Natural killer cell (primary cell): ENCODE measurements at regions not wholly inside any gene's neighbourhood (a gene's known extent, or its start where the extent isn't known, plus 50 kb on each side); places are given as distances from the start of the nearest gene placed in this dataset.
A peak's percentile ranks its signal among the peaks of the same experiment; 100 is the strongest.
"Not testable (repeated sequence)": the region's sequence is repeated elsewhere in the genome, so short reads cannot be mapped to it uniquely, and the experiment has no call there.

Experiments
- ATAC-seq, 3 donors: fragments of 150-1000 bp in 2 of 3; fragments of 200-7000 bp in 1 of 3; cut with Tn5 transposase; 1 replicate in 1 of 3; 2 replicates in 2 of 3; pipeline ENCODE4 v1.10.0; 2021; ENCODE audit warnings: mild to moderate bottlenecking in 2 of 3, moderate library complexity in 2 of 3
- DNase-seq, 2 donors: peaks; one replicate each; pipeline versions ENCODE4 v3.0.0 to v3.0.0-alpha.2; 2013 to 2021; ENCODE audit warnings: mixed read lengths in 1 of 2
- H3K27ac ChIP-seq: one replicate; pipeline ENCODE4 v1.5.1; 2013; ENCODE audit warnings: mild to moderate bottlenecking, low read length
- H3K27me3 ChIP-seq: one replicate; pipeline ENCODE4 v1.6.1; 2013; ENCODE audit warnings: low read length; ENCODE audit not compliant: control insufficient read depth, insufficient read depth
- H3K36me3 ChIP-seq: one replicate; pipeline ENCODE4 v1.6.1; 2013; ENCODE audit warnings: low read length; ENCODE audit not compliant: control insufficient read depth, insufficient read depth
- H3K4me1 ChIP-seq: one replicate; pipeline ENCODE4 v1.6.1; 2013; ENCODE audit warnings: low read length; ENCODE audit not compliant: control insufficient read depth, insufficient read depth
- H3K4me3 ChIP-seq: one replicate; pipeline ENCODE4 v1.5.1; 2013; ENCODE audit warnings: low read length
- H3K9me3 ChIP-seq: one replicate; pipeline ENCODE4 v1.6.1; 2013; ENCODE audit warnings: low read length; ENCODE audit not compliant: control insufficient read depth, insufficient read depth
- H3K27ac Mint-ChIP-seq, 2 donors: one replicate each; pipeline ENCODE4 v1.8.0; 2022; ENCODE audit warnings: mild to moderate bottlenecking in 2 of 2, mixed read lengths in 2 of 2, moderate library complexity in 1 of 2
- H3K27me3 Mint-ChIP-seq, 2 donors: one replicate each; pipeline ENCODE4 v1.8.0; 2022; ENCODE audit warnings: low read depth in 2 of 2, mixed read lengths in 2 of 2
- H3K36me3 Mint-ChIP-seq: one replicate; pipeline ENCODE4 v1.8.0; 2022; ENCODE audit warnings: mixed read lengths
- H3K4me1 Mint-ChIP-seq, 2 donors: one replicate each; pipeline ENCODE4 v1.8.0; 2022; ENCODE audit warnings: mixed read lengths in 2 of 2
- H3K4me3 Mint-ChIP-seq: one replicate; pipeline ENCODE4 v1.8.0; 2022; ENCODE audit warnings: mild to moderate bottlenecking, moderate library complexity, mixed read lengths
- H3K9me3 Mint-ChIP-seq, 2 donors: one replicate each; pipeline ENCODE4 v1.8.0; 2022; ENCODE audit warnings: mixed read lengths in 2 of 2
- WGBS: methylation state at CpG from one replicate; pipeline ENCODE4 v1.1.7; 2013; ENCODE audit warnings: missing lambda C conversion rate; ENCODE audit not compliant: insufficient coverage; 5-methylcytosine and 5-hydroxymethylcytosine counted together
- intact Hi-C: fragments of 100-400 bp; cut with micrococcal nuclease; formaldehyde crosslinking; loops from one replicate; pipeline ENCODE4 v1.14.2; 2022

GRCh38 chr5:71289946-71290345, 165.5 kb upstream of the BDP1 start:
- H3K4me1 Mint-ChIP-seq, H3K9me3 ChIP-seq, H3K4me3 Mint-ChIP-seq, H3K36me3 ChIP-seq, H3K9me3 Mint-ChIP-seq, H3K27ac Mint-ChIP-seq, H3K4me1 ChIP-seq, ATAC-seq, H3K27ac ChIP-seq, H3K36me3 Mint-ChIP-seq, intact Hi-C loops, H3K4me3 ChIP-seq, H3K27me3 Mint-ChIP-seq, H3K27me3 ChIP-seq: not testable (repeated sequence)
- peak in 1 of 2 donors; percentile 55 for DNase-seq
- no CpG with 5 or more reads among the region's 42 CpGs for WGBS

GRCh38 chr5:71290979-71291378, 164.5 kb upstream of the BDP1 start:
- H3K27ac ChIP-seq, DNase-seq, intact Hi-C loops, H3K9me3 Mint-ChIP-seq, H3K4me3 ChIP-seq, H3K27me3 ChIP-seq, H3K4me1 Mint-ChIP-seq, ATAC-seq, H3K36me3 Mint-ChIP-seq, H3K4me1 ChIP-seq, H3K36me3 ChIP-seq, H3K9me3 ChIP-seq, H3K4me3 Mint-ChIP-seq, H3K27me3 Mint-ChIP-seq, H3K27ac Mint-ChIP-seq: not testable (repeated sequence)
- no CpG with 5 or more reads among the region's 2 CpGs for WGBS
